MV-4-11 (cell line): ENCODE measurements at regions not wholly inside any gene's neighbourhood (a gene's known extent, or its start where the extent isn't known, plus 50 kb on each side); places are given as distances from the start of the nearest gene placed in this dataset.

ENCODE experiments used
- DNase-seq: peaks from one replicate; lab custom pipeline; 2025; lab: John Stamatoyannopoulos, UW

GRCh38 chr2:240323601-240324291 lies 111.7 kb upstream of the GPC1 start:
- DNase-seq, result no peak

DNA sequence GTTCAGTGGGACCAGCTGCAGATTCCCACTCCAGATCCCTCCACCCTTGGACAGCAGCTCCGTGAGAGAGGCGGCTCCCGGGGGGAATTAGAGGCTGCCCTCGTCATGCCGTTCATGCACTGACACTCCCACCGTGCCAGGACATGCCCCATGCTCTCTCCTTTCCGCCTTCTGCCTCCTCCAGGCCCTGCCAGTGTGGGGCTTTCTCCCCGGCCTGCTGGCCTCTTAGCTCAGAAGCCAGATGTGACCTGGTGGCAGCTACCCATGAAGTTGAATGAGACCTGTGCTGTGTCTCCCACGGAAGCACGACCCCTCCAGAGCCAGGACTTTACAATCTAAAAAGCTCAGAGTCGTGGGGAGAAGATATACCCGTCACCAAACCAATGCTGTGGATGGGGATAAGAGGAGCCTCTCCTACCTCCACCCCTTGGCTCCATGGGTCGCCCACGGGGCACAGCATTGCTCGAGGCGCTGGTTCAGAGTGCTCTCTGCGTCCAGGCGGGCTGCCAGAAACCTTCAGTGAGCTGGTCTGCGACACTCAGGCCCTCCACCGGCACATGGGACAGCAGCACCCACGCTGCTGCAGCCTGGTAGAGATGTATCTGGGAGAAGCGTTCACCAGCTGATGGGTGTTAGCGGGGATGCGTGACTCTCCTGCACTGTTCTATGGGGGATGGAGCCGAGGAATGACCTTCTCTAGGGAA lies 111.0 kb upstream of the GPC1 start:
- no peak for DNase-seq

DNA sequence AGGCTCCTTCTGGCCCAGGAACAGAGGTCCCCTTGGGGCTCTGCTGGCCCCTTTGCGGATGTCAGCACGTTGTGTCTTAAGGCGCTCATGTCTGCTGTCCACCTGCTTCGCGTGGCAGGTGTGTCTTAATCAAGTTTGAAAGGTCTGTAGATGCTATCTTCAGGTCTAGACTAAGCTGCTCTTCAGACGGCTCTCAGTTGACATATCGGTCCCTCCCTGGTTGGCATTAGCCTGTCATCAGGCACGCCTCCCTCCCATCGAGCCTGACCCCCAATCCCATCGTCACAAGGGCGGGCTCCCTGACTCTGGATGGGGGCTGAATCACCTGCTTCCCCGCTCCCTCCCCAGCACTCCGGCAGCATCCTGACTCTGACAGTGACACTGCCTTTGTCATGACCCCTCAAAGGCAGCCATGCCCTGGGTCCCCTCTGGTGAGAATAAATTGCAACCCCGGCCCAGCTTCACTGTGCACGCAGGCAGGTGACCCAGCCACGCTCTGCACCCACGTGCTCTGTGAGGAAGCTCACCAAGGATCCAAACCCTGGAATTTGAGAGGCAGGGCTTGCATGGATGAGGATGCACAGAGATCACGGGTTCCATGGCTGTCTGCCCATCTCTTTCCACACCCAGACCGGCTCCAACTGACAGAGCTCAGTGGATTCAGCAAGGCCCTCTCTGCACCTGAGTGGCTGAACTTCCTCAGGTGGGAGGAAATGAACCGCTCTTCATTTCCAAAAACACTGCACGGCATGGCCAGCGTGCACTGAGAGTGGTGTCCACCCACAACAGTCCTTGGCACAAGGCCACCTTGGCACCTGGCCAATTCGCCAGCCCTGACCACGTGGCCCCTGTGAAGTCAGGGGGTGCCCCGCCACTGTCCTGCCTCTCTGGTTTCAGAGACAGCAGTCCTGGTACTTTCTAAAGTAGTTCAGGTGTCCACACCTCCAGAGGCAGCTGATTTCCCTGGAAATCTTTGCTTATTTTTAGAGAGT lies 110.2 kb upstream of the GPC1 start:
- DNase-seq, result no peak

DNA sequence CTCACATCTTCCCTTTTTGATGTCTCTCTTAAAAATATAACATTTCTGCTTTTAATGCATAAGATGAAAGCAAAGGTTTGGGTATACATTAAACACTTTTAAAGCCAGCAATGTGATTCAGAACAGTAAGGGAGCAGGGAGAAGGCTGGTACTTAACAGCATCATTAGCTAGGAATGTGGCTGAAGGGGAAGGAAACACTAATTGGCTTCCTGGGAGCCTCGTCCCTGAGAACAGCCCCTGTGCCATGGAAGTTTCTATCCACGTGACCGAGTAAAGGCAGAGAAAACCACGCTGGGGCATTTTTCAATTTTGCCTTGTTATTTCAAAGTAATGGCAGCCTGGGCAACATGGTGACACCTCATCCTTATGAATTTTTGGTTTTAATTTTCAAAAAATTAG lies 109.2 kb upstream of the GPC1 start:
- no peak for DNase-seq

- DNase-seq, result no peak
Measured at GRCh38 chr2:240326886-240327285, 108.6 kb upstream of the GPC1 start.

GRCh38 chr2:240327566-240327965 lies 107.9 kb upstream of the GPC1 start:
- no peak for DNase-seq

GRCh38 chr2:240328526-240328925 lies 106.9 kb upstream of the GPC1 start:
- no peak for DNase-seq

DNA sequence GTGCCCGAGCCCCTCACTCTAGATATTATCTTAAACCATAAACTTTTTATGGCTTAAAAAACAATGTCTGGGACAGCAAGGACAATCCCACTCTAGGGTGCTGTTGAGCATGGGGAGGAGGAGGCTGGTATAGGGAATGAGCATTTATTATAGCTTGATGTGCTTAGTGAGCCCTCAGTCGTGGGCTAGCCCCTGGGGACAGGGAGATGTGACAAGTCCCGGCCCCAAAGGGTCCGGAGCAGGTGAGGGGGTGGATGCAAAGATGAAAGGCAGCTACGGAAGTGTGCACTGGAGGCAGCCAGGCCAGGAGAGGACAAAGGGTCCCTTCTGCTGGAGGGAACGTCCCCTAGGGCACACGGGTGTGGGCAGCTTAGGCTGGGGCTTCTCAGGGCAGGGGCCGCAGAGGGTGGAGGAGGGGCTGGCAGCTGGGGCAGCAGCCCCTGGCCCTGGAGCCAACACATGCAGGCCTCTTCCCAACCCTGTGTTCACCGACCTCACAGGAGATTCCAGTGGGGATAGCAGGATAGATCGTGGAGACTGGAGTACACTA lies 106.3 kb upstream of the GPC1 start:
- no peak for DNase-seq

- no peak for DNase-seq
Measured at GRCh38 chr2:240329778-240330177, 105.7 kb upstream of the GPC1 start.

DNA sequence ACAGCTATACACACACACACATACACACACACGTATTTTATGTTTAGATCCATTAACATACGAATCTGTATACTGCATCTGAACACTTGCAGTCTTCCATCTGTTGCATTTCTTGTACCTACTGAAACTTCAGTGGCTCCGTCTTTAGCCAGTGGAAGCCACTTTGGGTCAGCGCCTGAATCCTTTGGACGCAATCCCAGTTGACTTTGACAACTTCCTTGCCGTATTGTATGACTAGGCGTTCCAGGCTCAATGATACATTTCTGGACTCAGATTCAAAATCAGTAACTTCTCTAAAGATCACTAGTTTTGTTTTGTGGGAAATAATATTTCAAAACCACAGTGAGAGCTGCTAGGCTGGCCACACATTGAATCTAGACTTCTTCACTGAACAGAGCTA lies 101.5 kb upstream of the GPC1 start:
- DNase-seq, result no peak

- DNase-seq, result no peak
Measured at GRCh38 chr2:240335061-240335460, 100.4 kb upstream of the GPC1 start.

DNA sequence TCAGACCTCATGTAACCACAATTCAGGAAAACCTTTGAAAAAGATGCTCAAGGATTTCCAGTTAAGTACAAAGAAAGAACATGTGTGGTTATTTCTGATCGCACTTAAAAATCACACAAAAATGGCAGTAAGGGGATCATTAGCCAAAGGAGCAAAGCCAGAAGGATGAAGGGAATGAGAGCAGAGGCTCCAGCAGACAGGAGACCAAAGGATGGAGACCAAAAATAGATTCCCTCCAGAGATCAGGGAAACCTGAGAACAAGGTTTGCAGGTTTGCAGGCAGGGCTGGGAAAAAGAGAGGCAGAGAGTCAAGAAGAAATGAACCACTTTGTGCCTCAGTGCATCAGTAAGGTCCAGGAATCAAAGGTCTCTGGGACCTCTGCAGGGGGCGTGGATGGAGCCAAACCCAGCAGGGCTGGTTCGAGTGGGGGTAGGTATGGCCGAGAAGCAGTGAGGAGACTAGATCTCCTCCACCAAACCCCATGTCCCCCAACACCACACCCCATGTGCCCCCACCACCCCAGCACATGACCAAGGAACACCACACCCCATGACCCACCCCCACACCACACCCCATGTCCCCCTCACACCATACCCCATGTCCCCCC lies 98.5 kb upstream of the GPC1 start:
- DNase-seq, result no peak

DNA sequence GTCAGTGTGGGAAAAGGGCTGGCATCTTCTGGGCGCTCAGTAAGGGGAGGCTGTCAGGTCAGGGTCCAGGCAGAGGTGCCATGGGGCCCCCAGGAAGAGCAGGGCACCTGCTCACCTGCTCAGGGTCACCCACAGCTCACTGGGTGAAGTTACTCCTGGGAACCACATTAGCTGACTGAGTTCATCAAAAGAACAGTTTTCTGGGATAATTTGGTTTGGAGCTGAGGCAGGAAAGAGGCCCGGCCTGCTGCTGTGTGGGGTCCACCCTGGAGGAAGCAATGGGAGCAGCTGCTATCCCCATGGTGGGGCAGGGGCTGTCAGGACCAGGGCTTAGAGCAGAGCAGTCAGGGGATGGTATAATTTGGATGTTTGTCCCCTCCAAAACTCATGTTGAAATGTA lies 97.2 kb upstream of the GPC1 start:
- DNase-seq, result no peak

- no peak for DNase-seq
Measured at GRCh38 chr2:240339411-240340360, 95.8 kb upstream of the GPC1 start.

- no peak for DNase-seq
Measured at GRCh38 chr2:240340361-240340761, 95.1 kb upstream of the GPC1 start.

DNA sequence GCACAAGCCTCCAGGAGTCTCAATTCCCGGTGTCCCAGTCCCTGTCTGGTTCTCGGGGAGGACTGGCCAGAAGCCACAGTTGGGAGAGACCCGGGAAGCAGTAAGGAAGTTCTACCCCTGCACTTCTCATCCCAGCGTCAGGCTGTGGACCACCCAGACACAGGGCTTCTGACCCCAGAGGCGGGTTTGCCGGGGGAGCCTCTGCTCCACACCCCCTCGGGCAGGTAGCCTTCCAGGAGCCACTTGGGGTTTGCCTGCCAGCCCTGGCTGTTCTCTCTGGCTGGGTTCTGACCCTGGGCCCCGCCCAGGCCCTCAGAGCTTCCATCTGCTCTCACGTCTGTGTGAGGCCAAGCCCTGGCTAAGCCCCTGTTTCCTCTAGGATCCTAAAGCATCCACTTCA lies 94.4 kb upstream of the GPC1 start:
- DNase-seq, result no peak

DNA sequence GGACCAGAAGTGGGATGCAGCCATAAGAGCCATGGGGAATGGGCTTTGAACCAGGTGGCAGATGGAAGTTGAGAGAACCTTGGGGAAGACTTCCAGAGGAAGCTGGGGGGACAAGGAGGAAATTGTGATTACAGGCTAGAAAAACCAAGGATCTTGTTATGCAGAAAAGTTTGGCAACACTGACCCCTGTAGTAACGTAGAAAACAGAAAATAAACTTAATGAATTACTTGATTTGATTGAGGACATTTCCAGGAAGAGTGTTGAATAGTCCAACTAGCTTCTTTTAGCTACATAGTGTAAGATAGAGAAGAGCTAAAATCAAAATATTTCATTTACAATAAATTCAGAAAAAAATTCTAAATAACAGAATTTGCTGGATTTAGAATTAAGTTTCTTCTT lies 91.9 kb upstream of the GPC1 start:
- no peak for DNase-seq

GRCh38 chr2:240344904-240345303 lies 90.6 kb upstream of the GPC1 start:
- no peak for DNase-seq

- DNase-seq, result no peak
Measured at GRCh38 chr2:240346015-240346752, 89.3 kb upstream of the GPC1 start.

DNA sequence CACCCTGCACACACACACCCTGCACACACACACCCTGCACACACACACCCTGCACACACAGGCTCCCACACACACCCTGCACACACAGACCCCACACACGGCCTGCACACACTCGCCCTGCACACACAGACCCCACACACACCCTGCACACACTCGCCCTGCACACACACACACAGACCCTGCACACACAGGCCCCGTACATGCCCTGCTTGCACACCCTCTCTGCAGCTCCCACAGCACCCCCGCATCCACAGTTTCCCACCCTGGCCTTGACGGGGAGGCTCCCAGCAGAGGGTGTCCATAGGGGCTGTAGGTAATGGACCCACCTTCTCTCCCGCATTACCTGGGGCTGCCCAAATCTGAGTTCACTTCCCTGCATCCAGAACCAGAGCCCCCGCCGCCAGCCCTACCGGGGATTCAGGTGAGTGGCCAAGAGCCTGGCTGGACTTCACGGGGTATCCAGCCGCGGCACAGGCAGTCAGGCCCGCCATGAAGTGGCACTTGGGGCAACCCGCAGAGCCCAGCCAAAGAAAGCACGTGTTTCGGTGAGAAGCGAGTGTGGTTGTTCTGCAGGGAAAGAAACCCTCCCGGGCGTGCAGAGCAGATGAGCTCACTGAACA lies 88.6 kb upstream of the GPC1 start:
- no peak for DNase-seq
